ENCODE measurements at regions not wholly inside any gene's neighbourhood (a gene's known extent, or its start where the extent isn't known, plus 50 kb on each side); places are given as distances from the start of the nearest gene placed in this dataset.

DNA sequence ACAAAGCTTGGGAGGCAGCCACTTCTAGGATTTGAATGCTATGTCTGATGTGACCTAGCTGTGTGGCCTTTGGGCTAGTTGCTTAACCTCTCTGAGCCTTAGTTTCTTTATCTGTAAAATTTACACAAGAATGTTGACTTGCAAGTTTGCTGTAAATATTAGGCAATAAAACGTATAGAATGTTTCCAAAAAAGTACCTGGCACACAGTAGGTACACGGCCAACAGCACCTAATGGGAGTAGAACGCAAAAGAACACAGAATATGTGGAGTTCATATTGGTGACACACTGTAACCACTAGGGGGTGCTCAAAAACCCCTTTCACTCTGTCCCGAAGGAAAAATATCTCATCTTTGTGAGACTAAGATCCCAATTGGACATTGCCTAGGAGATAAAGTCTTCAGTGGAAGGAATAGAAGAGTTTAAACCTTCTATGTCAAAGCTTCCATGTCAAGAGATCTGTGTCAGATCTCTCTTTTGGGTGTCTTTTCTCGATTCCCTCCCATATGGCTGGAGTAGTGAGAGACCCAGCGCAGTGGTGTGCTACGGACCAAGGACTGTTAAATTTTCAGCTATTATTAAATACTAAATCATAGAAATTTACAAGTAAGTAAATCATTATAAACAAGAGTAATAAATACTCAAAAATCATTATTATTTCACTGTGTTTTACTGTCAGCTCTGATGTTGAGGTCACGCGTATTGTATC lies 145.4 kb upstream of the RAD23B start:
- Histone ChIP-seq H3K27me3 (no peaks in the 10 kb centered on the region), H3K9ac (no peak overlapping the region), H3K4me2 (no peak overlapping the region), H3K9me3 (replicated peaks in 1 of 11) (no peaks in the 10 kb centered on the region), H4K20me1 (no peaks in the 10 kb centered on the region), H3K4me3 (no peak overlapping the region), H3K27ac (no peak overlapping the region), H3K4me1 (no peaks in the 10 kb centered on the region), H3K36me3 (no peaks in the 10 kb centered on the region)
- TF ChIP-seq Cebpa-rat (IDR thresholded peaks at IDR 0.05), result no peak

- no peaks in the 10 kb centered on the region for H3K36me3 ChIP-seq
- H3K27ac ChIP-seq, result no peak overlapping the region
- no peak for TF ChIP-seq Cebpa-rat (IDR thresholded peaks at IDR 0.05)
- H3K4me2 ChIP-seq, result no peak overlapping the region
- no peaks in the 10 kb centered on the region for H3K27me3 ChIP-seq
- H3K9ac ChIP-seq, result no peak overlapping the region
- no peaks in the 10 kb centered on the region for H3K4me1 ChIP-seq
- H3K9me3 ChIP-seq (replicated peaks in 1 of 11), result no peaks in the 10 kb centered on the region
- no peak overlapping the region for H3K4me3 ChIP-seq
- no peaks in the 10 kb centered on the region for H4K20me1 ChIP-seq
Measured at GRCh38 chr9:107138261-107138992, 144.7 kb upstream of the RAD23B start.

DNA sequence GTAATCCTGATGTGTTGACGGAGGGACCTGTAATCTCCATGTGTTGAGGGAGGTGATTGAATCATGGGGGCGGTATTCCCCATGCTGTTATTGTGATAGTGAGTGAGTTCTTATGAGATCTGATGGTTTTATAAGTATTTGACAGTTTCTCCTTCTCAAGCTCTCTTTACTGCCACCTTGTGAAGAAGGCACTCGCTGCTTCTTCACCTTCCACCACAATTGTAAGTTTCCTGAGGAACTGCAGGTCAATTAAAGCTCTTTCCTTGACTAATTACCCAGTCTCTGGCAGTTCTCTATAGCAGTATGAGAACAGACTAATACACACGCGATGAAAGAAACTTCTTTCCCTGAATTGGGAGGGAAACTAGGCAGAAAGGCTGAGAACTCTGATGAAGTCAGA lies 141.1 kb upstream of the RAD23B start:
- Histone ChIP-seq H3K9ac (no peak overlapping the region), H3K27ac (no peak overlapping the region), H3K4me1 (no peaks in the 10 kb centered on the region), H3K27me3 (no peaks in the 10 kb centered on the region), H3K9me3 (replicated peaks in 1 of 11) (no peaks in the 10 kb centered on the region), H4K20me1 (no peaks in the 10 kb centered on the region), H3K36me3 (no peaks in the 10 kb centered on the region), H3K4me2 (no peak overlapping the region), H3K4me3 (no peak overlapping the region)
- no peak for TF ChIP-seq Cebpa-rat (IDR thresholded peaks at IDR 0.05)

DNA sequence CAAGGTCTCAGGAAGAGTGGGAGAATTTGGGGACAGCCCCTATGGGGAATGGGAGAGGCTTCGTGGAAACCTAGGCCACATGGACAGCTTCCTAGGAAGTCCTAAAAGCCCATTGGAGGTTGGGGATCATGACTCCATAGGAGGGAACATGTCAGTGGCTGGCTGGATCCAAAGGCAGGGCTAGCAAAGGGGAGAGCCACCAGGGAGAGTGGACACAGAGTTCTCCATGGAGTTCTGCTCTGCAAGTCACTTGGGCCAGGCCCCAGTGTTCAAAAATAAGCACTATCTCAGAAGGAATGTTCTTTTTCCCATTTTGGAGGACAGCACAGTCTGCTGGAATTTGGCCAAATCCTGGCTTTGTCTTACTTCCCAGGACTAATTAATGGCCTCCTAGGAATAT lies 140.6 kb upstream of the RAD23B start:
- Histone ChIP-seq H4K20me1 (no peaks in the 10 kb centered on the region), H3K4me3 (no peak overlapping the region), H3K36me3 (no peaks in the 10 kb centered on the region), H3K4me1 (no peaks in the 10 kb centered on the region), H3K9me3 (replicated peaks in 1 of 11) (no peaks in the 10 kb centered on the region), H3K27me3 (no peaks in the 10 kb centered on the region), H3K27ac (no peak overlapping the region), H3K9ac (no peak overlapping the region), H3K4me2 (no peak overlapping the region)
- no peak for TF ChIP-seq Cebpa-rat (IDR thresholded peaks at IDR 0.05)

DNA sequence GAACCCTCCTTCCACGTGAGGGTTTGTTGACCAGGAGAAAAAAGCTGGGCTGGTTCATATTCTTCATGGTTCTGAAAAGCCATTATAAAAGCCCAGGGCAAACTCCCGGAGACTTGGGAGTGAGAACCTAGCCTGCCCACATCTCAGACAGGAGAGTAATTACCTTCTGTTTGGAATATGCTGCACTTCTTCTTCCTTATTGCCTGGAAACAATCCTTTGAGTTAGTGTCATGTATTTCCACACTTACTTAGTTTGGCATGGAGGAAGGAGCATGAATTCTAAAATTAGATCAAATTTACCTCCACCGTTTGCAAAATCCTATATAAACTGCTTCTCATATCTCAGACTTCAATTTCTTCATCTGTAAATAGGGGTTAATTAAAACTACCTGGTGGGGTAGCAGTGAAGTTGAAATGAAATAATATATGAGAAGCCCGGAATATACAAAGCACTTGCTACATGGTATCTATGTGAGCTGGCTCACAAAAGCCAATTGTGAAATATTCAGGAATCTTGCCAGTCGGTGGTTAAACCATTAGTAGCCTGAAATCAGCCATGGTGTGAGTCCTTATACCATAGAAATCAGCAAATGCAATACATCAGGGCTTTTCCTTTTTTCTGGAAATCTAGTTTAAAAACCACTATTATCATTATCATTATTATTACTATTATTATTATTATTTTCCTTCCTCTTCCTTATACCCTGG lies 140.0 kb upstream of the RAD23B start:
- no peak overlapping the region for H3K4me2 ChIP-seq
- no peaks in the 10 kb centered on the region for H3K27me3 ChIP-seq
- H3K36me3 ChIP-seq, result no peaks in the 10 kb centered on the region
- H3K9ac ChIP-seq, result no peak overlapping the region
- H3K4me3 ChIP-seq, result no peak overlapping the region
- TF ChIP-seq Cebpa-rat (IDR thresholded peaks at IDR 0.05), result no peak
- H3K9me3 ChIP-seq (replicated peaks in 1 of 11), result no peaks in the 10 kb centered on the region
- no peaks in the 10 kb centered on the region for H3K4me1 ChIP-seq
- no peak overlapping the region for H3K27ac ChIP-seq
- no peaks in the 10 kb centered on the region for H4K20me1 ChIP-seq

DNA sequence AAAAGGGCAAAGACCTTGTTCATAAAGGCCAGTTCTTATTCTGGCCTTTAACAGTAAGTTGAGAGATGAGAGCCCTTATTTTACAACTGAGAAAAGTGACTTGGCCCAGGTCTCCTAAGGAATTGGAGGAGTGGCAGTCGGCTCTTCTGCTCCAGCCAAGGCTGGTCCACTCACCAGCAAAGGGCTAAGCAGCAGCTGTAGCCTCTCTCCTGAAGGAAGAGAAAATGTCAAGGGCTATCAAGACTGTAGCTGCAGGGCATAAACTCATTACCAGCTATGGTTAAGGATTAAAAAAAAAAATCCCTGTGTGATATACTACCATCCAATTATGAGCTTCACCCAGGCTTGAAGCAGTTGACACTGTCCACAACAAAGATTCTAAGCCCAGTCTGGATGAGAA lies 138.6 kb upstream of the RAD23B start:
- H4K20me1 ChIP-seq, result no peaks in the 10 kb centered on the region
- H3K4me3 ChIP-seq, result no peak overlapping the region
- H3K36me3 ChIP-seq, result no peaks in the 10 kb centered on the region
- H3K27ac ChIP-seq, result no peak overlapping the region
- H3K27me3 ChIP-seq, result no peaks in the 10 kb centered on the region
- no peaks in the 10 kb centered on the region for H3K9me3 ChIP-seq (replicated peaks in 1 of 11)
- no peak for TF ChIP-seq Cebpa-rat (IDR thresholded peaks at IDR 0.05)
- H3K4me2 ChIP-seq, result no peak overlapping the region
- no peak overlapping the region for H3K9ac ChIP-seq
- H3K4me1 ChIP-seq, result no peaks in the 10 kb centered on the region

DNA sequence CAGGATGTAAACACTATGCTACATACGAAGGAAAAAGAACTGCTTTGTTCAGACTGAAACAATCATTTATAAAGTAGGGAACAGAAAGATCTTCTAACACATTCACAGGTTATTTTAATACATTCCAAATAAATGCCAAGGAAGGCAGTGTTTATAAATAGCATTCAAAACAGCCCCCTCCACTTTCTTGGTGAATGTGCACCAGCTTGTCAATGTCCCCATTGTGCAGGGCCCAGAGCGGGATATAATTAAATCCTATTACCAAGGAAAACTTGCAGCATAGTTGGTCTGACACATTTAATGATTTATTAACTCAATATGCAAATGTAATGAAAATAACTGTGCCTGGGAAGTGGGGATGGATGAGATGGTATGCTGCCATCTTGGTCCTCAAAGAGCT lies 135.9 kb upstream of the RAD23B start:
- Histone ChIP-seq H3K4me2 (no peak overlapping the region), H3K36me3 (no peaks in the 10 kb centered on the region), H3K4me1 (no peaks in the 10 kb centered on the region), H3K27ac (no peak overlapping the region), H3K9ac (no peak overlapping the region), H3K4me3 (no peak overlapping the region), H4K20me1 (no peaks in the 10 kb centered on the region), H3K27me3 (no peaks in the 10 kb centered on the region), H3K9me3 (replicated peaks in 1 of 11) (no peaks in the 10 kb centered on the region; a peak in 2 of 22 replicates)
- no peak for TF ChIP-seq Cebpa-rat (IDR thresholded peaks at IDR 0.05)

GRCh38 chr9:107148216-107148615 lies 134.9 kb upstream of the RAD23B start:
- H3K9ac ChIP-seq, result no peak overlapping the region
- no peak overlapping the region for H3K4me2 ChIP-seq
- no peak for TF ChIP-seq Cebpa-rat (IDR thresholded peaks at IDR 0.05)

GRCh38 chr9:107149756-107150155 lies 133.3 kb upstream of the RAD23B start:
- Histone ChIP-seq H3K27ac (no peak overlapping the region), H3K9me3 (replicated peaks in 1 of 11) (no peaks in the 10 kb centered on the region; a peak in 2 of 22 replicates), H4K20me1 (no peaks in the 10 kb centered on the region), H3K36me3 (no peaks in the 10 kb centered on the region), H3K9ac (no peak overlapping the region), H3K4me3 (no peak overlapping the region), H3K27me3 (no peaks in the 10 kb centered on the region), H3K4me2 (no peak overlapping the region), H3K4me1 (no peaks in the 10 kb centered on the region)
- no peak for TF ChIP-seq Cebpa-rat (IDR thresholded peaks at IDR 0.05)

More at GRCh38 chr9:107148216-107148615, 134.9 kb upstream of the RAD23B start:
- H3K4me3 ChIP-seq, result no peak overlapping the region
- H3K36me3 ChIP-seq, result no peaks in the 10 kb centered on the region
- H3K27ac ChIP-seq, result no peak overlapping the region
- H3K4me1 ChIP-seq, result no peaks in the 10 kb centered on the region
- no peaks in the 10 kb centered on the region for H3K27me3 ChIP-seq
- no peaks in the 10 kb centered on the region for H4K20me1 ChIP-seq
- H3K9me3 ChIP-seq (replicated peaks in 1 of 11), result no peaks in the 10 kb centered on the region; a peak in 2 of 22 replicates

Data from BLaER1 treated with 17β-estradiol and CSF1 and Interleukin-3, amounts not matched to agents 10 nM and 100 nM (cell line).